ENCODE measurements at regions not wholly inside any gene's neighbourhood (a gene's known extent, or its start where the extent isn't known, plus 50 kb on each side); places are given as distances from the start of the nearest gene placed in this dataset.

GRCh38 chr14:81784084-81784483 lies 250.4 kb upstream of the SEL1L start:
- no peak for TF ChIP-seq POLR2A (IDR thresholded peaks at IDR 0.05)
- TF ChIP-seq CTCF (IDR thresholded peaks at IDR 0.05) = no peak
